HG03439 (cell line): ENCODE measurements at regions not wholly inside any gene's neighbourhood (a gene's known extent, or its start where the extent isn't known, plus 50 kb on each side); places are given as distances from the start of the nearest gene placed in this dataset.

Experiments used
- ATAC-seq: cut with Tn5 transposase; IDR thresholded peaks from one replicate; pipeline ENCODE4 v1.9.1; 2021; ENCODE audit warnings: mild to moderate bottlenecking, moderate library complexity; ENCODE audit not compliant: unreplicated experiment

GRCh38 chr9:105912157-105912862 is 218.0 kb downstream of the TMEM38B start:
- ATAC-seq, result no peak

- ATAC-seq, result no peak
These were observed 218.6 kb downstream of the TMEM38B start for GRCh38 chr9:105912863-105913516.

- no peak for ATAC-seq
These were observed 226.9 kb downstream of the TMEM38B start for GRCh38 chr9:105921057-105921726.

- no peak for ATAC-seq
These were observed 234.1 kb downstream of the TMEM38B start for GRCh38 chr9:105928416-105928815.

- no peak for ATAC-seq
These were observed 235.8 kb downstream of the TMEM38B start for GRCh38 chr9:105930011-105930627.

GRCh38 chr9:105932276-105932675 is 237.9 kb downstream of the TMEM38B start:
- ATAC-seq, result no peak

- ATAC-seq, result no peak
These were observed 256.1 kb downstream of the TMEM38B start for GRCh38 chr9:105950448-105950847.

GRCh38 chr9:105950894-105951293 is 256.6 kb downstream of the TMEM38B start:
- ATAC-seq, result no peak

- ATAC-seq, result no peak
These were observed 260.2 kb downstream of the TMEM38B start for GRCh38 chr9:105954517-105954916.

- ATAC-seq, result no peak
These were observed 263.5 kb downstream of the TMEM38B start for GRCh38 chr9:105957830-105958229.

GRCh38 chr9:105958587-105958986 is 264.2 kb downstream of the TMEM38B start:
- ATAC-seq, result no peak

GRCh38 chr9:105959531-105959930 is 265.2 kb downstream of the TMEM38B start:
- ATAC-seq, result no peak

GRCh38 chr9:105963343-105964099 is 269.2 kb downstream of the TMEM38B start:
- ATAC-seq, result no peak

GRCh38 chr9:105964156-105964555 is 269.8 kb downstream of the TMEM38B start:
- no peak for ATAC-seq

- ATAC-seq, result no peak
These were observed 272.5 kb downstream of the TMEM38B start for GRCh38 chr9:105966834-105967233.

- ATAC-seq, result no peak
These were observed 272.9 kb downstream of the TMEM38B start for GRCh38 chr9:105967248-105967647.

GRCh38 chr9:105967797-105968196 is 273.5 kb downstream of the TMEM38B start:
- ATAC-seq, result no peak

- ATAC-seq, result no peak
These were observed 274.6 kb downstream of the TMEM38B start for GRCh38 chr9:105968811-105969466.

GRCh38 chr9:105969636-105970035 is 275.3 kb downstream of the TMEM38B start:
- ATAC-seq, result no peak

GRCh38 chr9:105971986-105972385 is 277.6 kb downstream of the TMEM38B start:
- no peak for ATAC-seq
